T47D (cell line): ENCODE measurements at regions not wholly inside any gene's neighbourhood (a gene's known extent, or its start where the extent isn't known, plus 50 kb on each side); places are given as distances from the start of the nearest gene placed in this dataset.

Source experiments
- DNase-seq, 2 experiments: peaks; one replicate each; pipeline versions ENCODE4 v3.0.0 to v3.0.0-alpha.2; 2011 to 2012; ENCODE audit warnings: low read depth in 1 of 2, low spot score in 1 of 2
- JUND ChIP-seq: IDR thresholded peaks from 2 replicates; pipeline ENCODE4 v1.6.1; 2012; ENCODE audit warnings: low read depth
- in situ Hi-C: cut with HindIII; loops from 2 replicates; pipeline ENCODE4 v1.10.0; 2016; ENCODE audit warnings: low sequenced_read_pairs, low pct_unique_long_range_greater_than_20kb

DNA sequence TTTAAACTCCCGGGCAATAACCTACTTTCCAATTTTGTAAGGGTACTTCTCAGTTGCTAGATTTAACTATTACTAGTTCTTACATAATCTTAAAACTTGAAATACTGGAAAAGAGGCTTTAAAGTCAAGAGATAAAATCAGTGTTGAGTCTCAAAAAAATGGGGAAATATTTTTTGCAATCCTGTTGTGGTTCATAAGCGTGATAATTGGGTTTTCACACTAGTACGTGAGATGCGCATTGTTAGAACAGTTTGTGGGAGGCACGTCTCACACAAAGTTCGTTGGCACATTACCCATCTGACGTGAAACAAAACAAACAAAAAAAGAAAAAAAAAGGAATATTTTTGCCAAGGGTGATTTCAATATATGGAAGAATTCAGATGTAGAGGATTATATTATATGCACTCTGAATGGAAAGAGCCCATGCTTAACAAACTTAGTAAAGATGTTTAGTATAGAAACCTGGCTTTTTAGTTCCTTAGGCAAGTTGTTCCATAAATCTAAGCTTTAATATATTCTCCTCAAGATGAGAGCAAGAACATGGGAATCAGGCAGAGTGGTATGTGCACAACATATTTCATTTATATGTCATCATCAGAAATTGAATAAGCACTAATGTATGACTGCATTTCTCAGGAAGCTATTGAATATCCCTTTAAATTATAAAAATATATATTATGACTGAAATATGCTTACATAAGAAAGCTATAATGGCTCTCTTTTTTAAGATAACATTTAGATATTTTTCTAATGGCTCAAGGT, 73.9 kb upstream of the TNFSF4 start:
- in situ Hi-C loops, result no loop called here
- DNase-seq, result no peak
- TF ChIP-seq JUND, result no peak

DNA sequence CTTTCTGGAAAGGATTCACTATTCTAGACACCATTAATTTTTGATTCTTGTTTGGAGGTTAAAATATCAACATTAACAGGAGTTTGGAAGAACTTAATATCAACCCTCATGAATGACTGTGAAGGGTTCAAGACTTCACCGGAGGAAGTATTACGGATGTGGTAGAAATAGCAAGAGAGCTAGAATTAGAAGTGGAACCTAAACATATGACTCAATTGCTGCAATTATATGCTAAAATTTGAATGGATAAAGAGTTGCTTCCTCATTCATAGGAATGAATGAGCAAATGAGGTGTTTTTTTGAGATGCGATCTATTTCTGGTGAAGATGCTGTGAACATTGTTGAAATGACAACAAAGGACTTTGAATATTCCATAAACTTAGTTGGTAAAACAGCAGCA, 77.9 kb upstream of the TNFSF4 start:
- DNase-seq, result no peak
- in situ Hi-C loops, result no loop called here
- no peak for TF ChIP-seq JUND

DNA sequence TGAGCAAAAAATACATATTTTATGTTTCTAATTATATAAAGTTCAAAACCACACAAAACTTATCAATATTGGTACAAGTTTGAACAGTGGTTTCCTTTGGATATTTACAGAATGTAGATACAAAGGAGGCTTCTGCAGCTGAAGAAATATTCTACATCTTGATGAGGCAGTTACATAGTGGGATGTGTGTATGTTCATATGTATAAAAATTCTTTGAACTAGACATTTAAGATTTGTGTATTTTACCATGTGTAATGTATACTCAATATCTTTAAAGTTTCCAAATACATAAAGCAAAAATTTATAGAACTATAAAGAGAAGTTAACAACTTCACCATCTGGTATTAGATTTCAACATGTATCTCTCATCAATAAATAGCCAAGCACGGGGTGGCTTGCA, 80.7 kb upstream of the TNFSF4 start:
- TF ChIP-seq JUND, result no peak
- no peak for DNase-seq
- in situ Hi-C loops, result no loop called here

DNA sequence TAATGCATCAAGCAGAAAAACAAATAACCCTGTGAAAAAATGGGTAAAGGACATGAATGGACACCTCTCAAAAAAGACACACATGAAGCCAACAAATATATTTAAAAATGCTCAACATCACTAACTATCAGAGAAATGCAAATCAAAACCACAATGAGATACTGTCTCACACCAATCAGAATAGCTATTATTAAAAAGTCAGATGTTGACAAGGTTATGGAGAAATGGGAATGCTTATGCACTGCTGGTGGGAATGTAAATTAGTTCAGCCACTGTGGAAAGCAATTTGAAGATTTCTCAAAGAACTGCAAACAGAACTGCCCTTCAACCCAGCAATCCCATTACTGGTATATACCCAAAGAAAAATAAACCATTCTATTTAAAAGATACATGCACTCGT, 86.6 kb upstream of the TNFSF4 start:
- in situ Hi-C loops, result no loop called here
- TF ChIP-seq JUND, result no peak
- no peak for DNase-seq

DNA sequence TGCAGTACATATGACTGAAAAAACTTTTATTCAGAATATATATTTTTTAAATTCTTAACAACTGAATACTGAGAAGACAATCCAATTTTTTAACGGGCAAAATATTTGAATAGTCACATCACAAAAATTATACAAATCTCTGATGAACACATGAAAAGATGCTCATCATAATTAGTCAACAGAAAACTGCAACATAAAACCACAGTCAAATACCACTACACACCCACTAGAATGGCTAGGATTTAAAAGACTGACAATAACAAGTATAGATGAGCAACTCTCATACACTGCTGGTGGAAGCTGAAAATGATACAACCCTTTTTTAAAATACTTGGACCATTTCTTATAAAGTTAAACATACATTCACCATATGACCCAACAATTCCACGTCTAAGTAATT, 87.7 kb upstream of the TNFSF4 start:
- TF ChIP-seq JUND, result no peak
- in situ Hi-C loops, result no loop called here
- DNase-seq, result no peak

DNA sequence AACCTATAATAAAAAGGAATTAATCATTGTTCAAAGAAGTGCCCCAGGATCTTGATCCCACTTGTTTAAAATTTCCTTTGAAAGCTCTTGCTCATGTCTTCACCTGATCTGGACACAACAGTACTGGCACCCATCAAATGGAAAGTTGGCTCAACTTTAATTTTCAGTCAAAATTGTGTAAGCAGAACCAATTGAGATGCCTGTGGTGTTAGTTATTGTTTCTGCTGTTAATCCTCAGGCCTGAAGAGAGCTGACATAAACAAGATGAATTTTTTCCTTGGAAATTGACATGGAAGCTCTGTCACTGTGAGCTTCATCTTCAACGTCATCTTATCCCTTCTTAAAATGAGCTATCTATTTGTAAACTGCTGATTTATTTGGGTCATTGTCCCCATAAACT, 88.3 kb upstream of the TNFSF4 start:
- no peak for DNase-seq
- no peak for TF ChIP-seq JUND
- in situ Hi-C loops, result no loop called here

DNA sequence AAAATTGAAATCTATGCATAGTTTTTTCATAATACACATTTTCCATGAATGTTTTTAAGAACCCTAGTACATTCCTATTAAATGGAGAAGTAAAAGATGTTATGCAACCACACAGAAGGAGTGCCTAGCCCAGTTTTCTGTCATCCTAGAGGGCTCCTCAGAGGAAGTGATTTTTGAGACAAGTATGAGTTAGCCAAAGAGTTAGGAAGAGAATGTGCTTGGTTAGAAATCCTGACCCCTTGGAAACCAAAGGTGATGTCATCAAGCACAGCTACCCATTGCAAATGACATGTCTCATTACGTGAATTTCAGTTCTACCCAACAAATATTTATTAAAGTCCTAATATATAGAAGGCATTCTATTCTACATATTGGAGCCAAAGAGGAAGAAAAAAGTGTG, 88.9 kb upstream of the TNFSF4 start:
- in situ Hi-C loops, result no loop called here
- no peak for TF ChIP-seq JUND
- no peak for DNase-seq

DNA sequence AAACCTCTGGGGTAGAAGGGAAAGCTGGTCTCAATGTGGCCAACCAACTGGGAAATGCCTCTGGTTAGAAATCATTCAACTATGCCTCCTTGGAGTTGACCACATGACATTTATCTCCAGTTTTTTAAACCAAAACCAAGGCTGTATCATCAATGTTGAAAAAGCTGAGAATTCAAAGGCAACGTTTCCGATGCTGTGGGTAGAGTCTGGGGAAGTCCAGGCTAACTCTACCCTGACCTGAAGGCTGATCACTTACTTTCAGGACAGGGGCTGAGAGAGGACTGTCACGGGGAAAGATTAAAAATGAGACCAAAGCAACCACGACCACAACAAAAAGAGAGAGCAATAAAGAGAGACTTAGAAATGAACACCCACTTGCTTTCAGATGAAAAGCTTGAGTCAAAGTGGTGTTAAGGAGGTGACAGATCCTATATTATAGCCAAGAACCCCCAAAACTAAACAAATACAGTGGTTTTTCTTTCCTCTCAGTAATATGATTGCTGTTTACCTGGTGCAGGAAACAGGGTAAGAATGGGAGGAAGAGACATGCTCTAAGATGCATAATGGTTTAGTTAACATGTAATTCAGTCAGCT, 90.8 kb upstream of the TNFSF4 start:
- in situ Hi-C loops, result no loop called here
- no peak for TF ChIP-seq JUND
- no peak for DNase-seq

DNA sequence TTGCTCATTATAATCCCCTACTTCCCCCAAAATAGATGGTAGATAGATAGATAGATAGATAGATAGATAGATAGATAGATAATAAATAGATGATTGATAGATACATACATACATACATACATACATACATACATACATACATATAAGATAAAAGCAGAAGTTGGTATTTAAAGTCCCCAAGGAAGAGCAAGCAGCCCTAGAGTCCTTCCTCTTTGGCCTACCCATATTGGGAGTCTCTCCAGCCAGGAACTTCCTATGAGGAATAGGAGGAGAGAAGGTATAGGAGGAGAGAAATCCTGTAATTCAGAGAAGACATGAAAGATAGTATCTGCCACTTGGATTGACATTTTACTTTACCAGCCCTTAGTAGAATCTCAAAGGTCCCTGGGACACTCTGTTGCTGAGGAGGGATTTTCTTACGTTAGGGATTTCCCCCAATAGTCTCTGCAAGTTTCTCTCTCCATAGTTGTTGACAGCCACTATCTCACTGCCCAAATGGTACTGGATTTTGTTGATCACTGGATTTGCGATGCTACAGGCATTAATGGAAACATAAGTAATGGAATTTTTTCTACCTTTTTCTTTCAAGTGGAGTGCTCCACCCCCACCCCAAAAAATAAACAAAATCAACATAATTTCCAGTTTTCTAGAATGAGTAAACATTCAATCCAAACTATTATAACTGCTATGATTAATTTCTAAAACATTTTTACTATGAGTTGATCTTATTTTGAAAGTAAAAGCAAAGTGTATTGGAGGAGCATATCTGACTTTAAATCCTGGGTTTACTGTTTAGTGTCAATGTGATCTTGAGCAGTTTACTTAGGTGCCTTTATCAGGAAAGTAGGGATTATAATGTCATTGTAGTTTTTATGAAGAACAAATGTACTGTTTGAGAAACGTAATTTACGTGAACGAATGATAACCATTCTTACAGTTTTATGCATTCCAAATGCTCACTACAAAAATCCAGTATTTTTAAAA, 93.2 kb upstream of the TNFSF4 start:
- in situ Hi-C loops, result no loop called here
- TF ChIP-seq JUND, result no peak
- no peak for DNase-seq

DNA sequence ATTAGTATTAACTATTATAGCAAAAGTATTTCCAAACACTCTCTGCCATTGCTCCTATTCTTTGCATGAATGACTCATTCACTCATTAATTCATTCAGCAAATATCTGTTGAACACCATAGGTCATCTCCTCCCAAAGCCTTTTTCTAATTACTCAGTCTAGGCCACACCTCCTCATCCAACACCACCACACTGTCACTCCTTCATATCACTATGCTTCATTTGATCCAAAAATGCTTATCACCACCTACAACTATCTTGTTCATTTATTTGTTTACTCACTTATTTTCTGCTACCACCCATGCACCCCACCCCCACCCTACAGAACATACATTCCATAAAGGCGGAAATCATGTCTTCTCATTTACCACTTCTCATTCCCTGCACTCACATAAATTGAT, 94.4 kb upstream of the TNFSF4 start:
- TF ChIP-seq JUND, result no peak
- no peak for DNase-seq
- in situ Hi-C loops, result no loop called here

DNA sequence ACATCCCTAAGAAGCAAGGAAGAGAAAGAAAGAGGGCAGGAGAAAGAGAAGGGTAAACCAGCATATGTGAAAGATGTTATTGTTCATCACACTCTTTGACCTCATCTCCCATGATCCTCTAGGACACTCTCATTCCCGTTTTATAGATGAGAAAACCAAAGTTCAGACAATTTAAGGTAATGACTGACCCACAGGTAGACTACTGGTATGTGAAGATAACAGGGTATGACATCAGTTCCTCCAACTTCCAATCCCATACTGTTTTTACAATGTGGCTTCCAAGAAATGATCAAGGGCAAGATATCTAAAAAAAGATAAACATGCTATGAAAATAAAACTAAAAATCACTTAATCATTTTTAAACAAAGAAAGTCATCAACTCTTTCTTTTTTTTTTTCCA, 95.2 kb upstream of the TNFSF4 start:
- TF ChIP-seq JUND, result no peak
- in situ Hi-C loops, result no loop called here
- DNase-seq, result no peak

DNA sequence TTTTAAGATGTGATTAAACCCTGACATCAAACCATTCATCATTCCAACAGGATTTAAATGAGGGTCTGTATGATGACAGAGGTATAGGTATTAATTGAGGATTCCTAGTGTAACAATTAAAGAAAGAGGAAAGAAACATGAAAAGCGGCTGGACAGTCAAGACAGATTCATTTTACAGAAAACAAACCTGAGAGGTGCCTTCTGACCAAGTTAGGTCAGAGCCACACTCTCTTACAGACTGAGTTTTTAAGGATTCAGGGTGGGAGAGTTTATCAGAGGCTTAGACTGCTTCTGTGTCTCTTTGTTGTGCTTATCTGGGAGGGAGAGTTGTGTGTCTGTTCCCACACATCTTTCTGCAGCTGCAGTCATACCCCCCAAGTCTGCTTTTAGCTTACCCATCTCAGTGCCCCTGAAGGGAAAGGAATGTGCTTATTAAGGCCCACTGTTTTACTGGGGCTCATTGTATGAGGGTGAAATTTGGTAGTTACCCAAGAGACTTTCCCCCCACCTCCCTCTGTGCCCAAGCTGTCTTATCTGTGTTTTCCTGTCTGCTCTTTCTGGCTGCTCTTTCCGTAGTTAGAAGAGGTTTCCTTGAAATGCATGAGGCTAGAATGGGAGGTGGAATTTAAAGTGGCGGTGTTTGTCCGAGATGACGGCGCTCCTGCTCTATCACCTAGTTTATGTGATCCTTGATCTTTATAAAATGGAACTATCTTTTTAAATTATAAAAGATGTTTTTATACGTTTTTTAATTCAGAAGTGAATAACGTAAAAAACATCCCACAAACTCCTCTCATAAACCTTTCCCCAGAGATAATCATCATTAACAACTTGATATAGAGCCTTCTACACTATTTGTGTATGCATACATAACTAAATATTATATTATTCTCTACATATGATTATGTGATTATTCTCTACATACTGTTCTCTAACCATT, 96.0 kb upstream of the TNFSF4 start:
- DNase-seq, result no peak
- in situ Hi-C loops, result no loop called here
- no peak for TF ChIP-seq JUND
